Neural progenitor cell (in vitro differentiated cells): ENCODE measurements at regions not wholly inside any gene's neighbourhood (a gene's known extent, or its start where the extent isn't known, plus 50 kb on each side); places are given as distances from the start of the nearest gene placed in this dataset.
A peak's percentile ranks its signal among the peaks of the same experiment; 100 is the strongest.

Experiments
- DNase-seq: peaks from one replicate; pipeline ENCODE4 v3.0.0-alpha.2; 2016; ENCODE audit warnings: low spot score
- H2AFZ ChIP-seq: fragments of 200-600 bp; sonication (generic); replicated peaks from 2 replicates; pipeline ENCODE4 v1.6.1; 2016; ENCODE audit warnings: antibody characterized with exemption
- H3F3A ChIP-seq: fragments of 200-600 bp; sonication (generic); 2 replicates; pipeline ENCODE4 v1.6.1; 2016; ENCODE audit warnings: antibody characterized with exemption, low read depth
- H3K27ac ChIP-seq: fragments of 200-600 bp; sonication (generic); 2 replicates; pipeline ENCODE4 v1.5.1; 2016; ENCODE audit warnings: mild to moderate bottlenecking
- H3K27me3 ChIP-seq: fragments of 200-600 bp; sonication (generic); 2 replicates; pipeline ENCODE4 v1.6.1; 2016; ENCODE audit warnings: mild to moderate bottlenecking, moderate library complexity
- H3K36me3 ChIP-seq: fragments of 200-600 bp; sonication (generic); 2 replicates; pipeline ENCODE4 v1.5.1; 2016
- H3K4me1 ChIP-seq: fragments of 200-600 bp; sonication (generic); 2 replicates; pipeline ENCODE4 v1.6.1; 2016; ENCODE audit warnings: mixed run types
- H3K4me2 ChIP-seq: fragments of 200-600 bp; sonication (generic); 2 replicates; pipeline ENCODE4 v1.6.1; 2016
- H3K4me3 ChIP-seq: fragments of 200-600 bp; sonication (generic); 2 replicates; pipeline ENCODE4 v1.5.1; 2016
- H3K79me2 ChIP-seq: fragments of 200-600 bp; sonication (generic); 2 replicates; pipeline ENCODE4 v1.6.1; 2016; ENCODE audit warnings: low read depth
- H3K9ac ChIP-seq: fragments of 200-600 bp; sonication (generic); 2 replicates; pipeline ENCODE4 v1.6.1; 2016
- H3K9me3 ChIP-seq: fragments of 200-600 bp; sonication (generic); 2 replicates; pipeline ENCODE4 v1.5.1; 2016; ENCODE audit warnings: low read depth
- H4K20me1 ChIP-seq: fragments of 200-600 bp; sonication (generic); 2 replicates; pipeline ENCODE4 v1.6.1; 2016; ENCODE audit warnings: low read depth
- H3K27ac Mint-ChIP-seq: 3 replicates; pipeline ENCODE4 v1.8.0; 2021; ENCODE audit warnings: mixed read lengths
- H3K27me3 Mint-ChIP-seq: 2 replicates; pipeline ENCODE4 v1.8.0; 2022; ENCODE audit warnings: low read depth, mild to moderate bottlenecking, inconsistent platforms, moderate library complexity, mixed read lengths; ENCODE audit not compliant: insufficient read depth
- H3K36me3 Mint-ChIP-seq: 3 replicates; pipeline ENCODE4 v1.8.0; 2021; ENCODE audit warnings: mixed read lengths
- H3K4me1 Mint-ChIP-seq: 3 replicates; pipeline ENCODE4 v1.8.0; 2021; ENCODE audit warnings: mixed read lengths
- H3K4me3 Mint-ChIP-seq: 3 replicates; pipeline ENCODE4 v1.8.0; 2021; ENCODE audit warnings: mild to moderate bottlenecking, moderate library complexity, mixed read lengths
- H3K9me3 Mint-ChIP-seq: 3 replicates; pipeline ENCODE4 v1.8.0; 2020; ENCODE audit warnings: mixed read lengths
- EZH2 ChIP-seq: fragments of 200-600 bp; sonication (generic); IDR thresholded peaks from 2 replicates; pipeline ENCODE4 v1.6.1; 2017; ENCODE audit warnings: antibody characterized with exemption, mild to moderate bottlenecking, moderate library complexity
- EZH2phosphoT487 ChIP-seq: fragments of 200-600 bp; sonication (generic); IDR thresholded peaks from 2 replicates; pipeline ENCODE4 v1.6.1; 2017; ENCODE audit warnings: antibody characterized with exemption
- TF ChIP-seq, protein P1 (sequence below): fragments of 200-600 bp; sonication (generic); IDR thresholded peaks from 2 replicates; pipeline ENCODE4 v1.5.1; 2017; ENCODE audit warnings: antibody characterized with exemption, mild to moderate bottlenecking

DNA sequence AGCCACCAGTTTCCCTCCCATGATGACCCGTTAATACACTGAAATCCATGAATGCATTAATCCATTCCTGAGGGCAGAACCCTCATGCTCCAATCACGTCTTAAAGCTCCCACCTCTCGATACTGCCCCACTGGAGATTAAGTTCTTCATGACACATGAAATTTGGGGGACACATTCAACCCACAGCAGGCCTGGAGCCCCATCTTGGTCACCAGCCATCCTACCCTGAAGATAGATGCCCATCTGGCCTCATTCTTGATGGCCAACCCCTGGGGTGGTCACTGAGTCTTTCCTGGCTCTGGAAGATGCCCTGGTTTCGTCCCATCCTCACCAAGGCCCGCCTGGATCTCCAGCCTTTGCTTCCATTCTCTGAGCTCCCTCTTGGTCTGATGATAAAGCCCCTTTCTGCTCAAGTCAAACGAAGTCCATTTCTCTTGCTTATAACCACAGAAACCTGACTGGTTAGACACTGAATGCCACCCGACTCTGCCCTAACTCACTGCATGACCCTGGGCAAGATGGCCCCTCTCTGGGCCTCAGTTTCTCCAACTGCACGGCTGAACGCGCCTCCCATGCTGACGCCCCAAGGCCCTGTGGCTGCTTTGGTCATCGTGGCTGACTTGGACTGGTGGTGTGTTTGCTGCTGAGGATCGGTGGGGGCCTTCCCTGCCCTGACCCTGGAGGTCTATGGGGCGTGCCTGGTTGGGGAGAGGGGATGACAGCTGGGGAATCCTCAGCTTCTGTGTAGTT lies 138.4 kb upstream of the IER5L start:
- H3K4me1 ChIP-seq, result peaks cover 8% of the 10 kb centered on the region
- peak overlapping the region; percentile 62 for H3K4me3 Mint-ChIP-seq
- H3K9ac ChIP-seq, result no peak overlapping the region
- H3F3A ChIP-seq, result no peaks in the 10 kb centered on the region
- no peak overlapping the region for H2AFZ ChIP-seq
- no peak overlapping the region for H3K27ac ChIP-seq
- DNase-seq, result no peak
- peak overlapping the region; percentile 66 for H3K27ac Mint-ChIP-seq
- no peaks in the 10 kb centered on the region for H3K79me2 ChIP-seq
- peaks cover 51% of the 10 kb centered on the region for H3K4me1 Mint-ChIP-seq
- no peaks in the 10 kb centered on the region for H3K9me3 Mint-ChIP-seq
- no peaks in the 10 kb centered on the region for H3K36me3 ChIP-seq
- H3K27me3 ChIP-seq, result no peaks in the 10 kb centered on the region
- no peaks in the 10 kb centered on the region for H3K36me3 Mint-ChIP-seq
- no peaks in the 10 kb centered on the region for H4K20me1 ChIP-seq
- H3K4me3 ChIP-seq, result no peak overlapping the region
- H3K4me2 ChIP-seq, result no peak overlapping the region
- no peak for TF ChIP-seq EZH2
- no peak for TF ChIP-seq EZH2phosphoT487
- TF ChIP-seq, protein P1, sequence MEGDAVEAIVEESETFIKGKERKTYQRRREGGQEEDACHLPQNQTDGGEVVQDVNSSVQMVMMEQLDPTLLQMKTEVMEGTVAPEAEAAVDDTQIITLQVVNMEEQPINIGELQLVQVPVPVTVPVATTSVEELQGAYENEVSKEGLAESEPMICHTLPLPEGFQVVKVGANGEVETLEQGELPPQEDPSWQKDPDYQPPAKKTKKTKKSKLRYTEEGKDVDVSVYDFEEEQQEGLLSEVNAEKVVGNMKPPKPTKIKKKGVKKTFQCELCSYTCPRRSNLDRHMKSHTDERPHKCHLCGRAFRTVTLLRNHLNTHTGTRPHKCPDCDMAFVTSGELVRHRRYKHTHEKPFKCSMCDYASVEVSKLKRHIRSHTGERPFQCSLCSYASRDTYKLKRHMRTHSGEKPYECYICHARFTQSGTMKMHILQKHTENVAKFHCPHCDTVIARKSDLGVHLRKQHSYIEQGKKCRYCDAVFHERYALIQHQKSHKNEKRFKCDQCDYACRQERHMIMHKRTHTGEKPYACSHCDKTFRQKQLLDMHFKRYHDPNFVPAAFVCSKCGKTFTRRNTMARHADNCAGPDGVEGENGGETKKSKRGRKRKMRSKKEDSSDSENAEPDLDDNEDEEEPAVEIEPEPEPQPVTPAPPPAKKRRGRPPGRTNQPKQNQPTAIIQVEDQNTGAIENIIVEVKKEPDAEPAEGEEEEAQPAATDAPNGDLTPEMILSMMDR, result no peak
- peaks cover 19% of the 10 kb centered on the region for H3K27me3 Mint-ChIP-seq
- no peaks in the 10 kb centered on the region for H3K9me3 ChIP-seq

DNA sequence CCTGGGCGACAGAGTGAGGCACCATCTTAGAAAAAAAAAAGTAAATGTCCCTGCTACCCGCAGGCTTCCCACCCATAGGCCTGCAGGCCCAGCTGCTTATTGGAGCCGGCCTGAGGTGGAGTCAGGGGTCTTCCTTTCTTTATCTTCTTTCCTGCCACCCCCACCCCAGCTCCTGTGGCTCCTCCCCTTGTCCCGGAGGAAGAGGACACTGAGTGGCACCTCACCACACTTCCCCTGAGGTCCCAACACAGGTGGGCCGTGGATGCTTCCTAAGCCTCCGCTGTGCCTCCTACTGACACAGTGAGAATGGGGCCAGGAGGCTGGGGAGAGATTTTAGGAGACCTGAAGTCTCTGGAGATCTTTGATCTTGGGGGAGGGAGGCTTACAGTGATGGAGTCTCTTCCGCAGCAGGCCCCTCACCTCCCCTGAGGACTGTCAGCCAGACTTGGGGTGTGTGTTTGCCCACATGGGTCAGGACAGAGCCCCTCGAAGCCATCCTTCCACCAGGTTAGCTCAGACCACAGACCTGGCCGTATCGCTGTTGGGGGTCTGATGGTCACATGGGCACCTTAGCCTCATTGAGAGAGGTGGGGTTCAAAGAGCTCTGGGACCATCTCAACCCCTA lies 135.4 kb upstream of the IER5L start:
- Histone ChIP-seq H3K9ac (no peak overlapping the region), H2AFZ (no peak overlapping the region), H3K4me2 (no peak overlapping the region), H3K36me3 (no peaks in the 10 kb centered on the region), H3K27me3 (no peaks in the 10 kb centered on the region), H3K4me3 (no peak overlapping the region), H3K9me3 (no peaks in the 10 kb centered on the region), H3K4me1 (no peaks in the 10 kb centered on the region), H4K20me1 (no peaks in the 10 kb centered on the region), H3K79me2 (no peaks in the 10 kb centered on the region), H3F3A (no peaks in the 10 kb centered on the region), H3K27ac (no peak overlapping the region)
- no peak overlapping the region for H3K27ac Mint-ChIP-seq
- no peak for DNase-seq
- TF ChIP-seq EZH2phosphoT487 (no peak), EZH2 (no peak)
- TF ChIP-seq, protein P1, result no peak
- no peaks in the 10 kb centered on the region for H3K9me3 Mint-ChIP-seq
- no peak overlapping the region for H3K4me3 Mint-ChIP-seq
- H3K36me3 Mint-ChIP-seq, result no peaks in the 10 kb centered on the region
- peaks cover 15% of the 10 kb centered on the region for H3K27me3 Mint-ChIP-seq
- H3K4me1 Mint-ChIP-seq, result peaks cover 34% of the 10 kb centered on the region

DNA sequence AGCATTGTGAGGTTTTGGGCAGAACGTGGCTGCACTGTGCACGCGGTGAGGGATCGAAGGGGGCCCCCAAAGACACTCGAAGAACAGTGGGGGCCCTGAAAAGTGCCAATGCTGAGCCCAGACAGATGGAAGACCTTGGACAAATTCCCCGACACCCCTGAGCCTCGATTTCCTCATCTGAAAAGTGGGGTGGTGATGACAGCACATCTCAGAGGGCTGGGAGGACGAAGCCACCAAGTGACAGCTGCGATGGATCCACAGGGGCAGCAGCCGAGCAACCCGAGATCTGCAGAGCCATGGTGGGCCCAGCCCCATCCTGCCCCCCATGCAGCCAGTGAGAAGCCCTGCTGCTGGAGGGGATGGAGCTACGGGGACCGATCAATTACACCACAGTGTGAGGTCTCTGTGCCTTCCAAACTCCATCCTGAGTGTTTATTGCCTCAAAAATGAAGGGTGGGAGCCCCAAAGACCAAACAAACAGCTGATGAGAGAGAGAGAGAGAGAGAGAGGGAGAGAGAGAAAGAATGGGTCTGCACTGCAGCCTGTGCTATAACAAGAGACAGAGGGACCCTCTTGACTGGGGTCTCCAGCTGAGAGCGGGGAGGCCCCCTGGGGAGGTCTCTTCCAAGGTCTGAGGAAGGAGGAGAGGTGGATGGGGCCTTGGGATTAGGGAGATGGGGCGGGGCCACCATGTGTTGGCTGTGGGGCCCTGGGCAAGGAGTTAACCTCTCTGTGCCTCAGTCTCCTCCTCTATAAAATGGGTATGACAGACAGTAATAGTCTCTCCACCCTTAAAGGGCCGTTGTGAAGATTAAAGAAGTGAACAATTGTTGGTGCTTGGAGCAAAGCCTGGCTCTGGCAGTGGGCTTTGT lies 134.4 kb upstream of the IER5L start:
- Histone ChIP-seq H4K20me1 (no peaks in the 10 kb centered on the region), H3K9me3 (no peaks in the 10 kb centered on the region), H3K79me2 (no peaks in the 10 kb centered on the region), H3K27ac (no peak overlapping the region), H3K4me2 (no peak overlapping the region), H3K27me3 (no peaks in the 10 kb centered on the region), H3K4me3 (no peak overlapping the region), H3K4me1 (peaks cover 1% of the 10 kb centered on the region), H3F3A (no peaks in the 10 kb centered on the region), H2AFZ (no peak overlapping the region), H3K36me3 (no peaks in the 10 kb centered on the region), H3K9ac (no peak overlapping the region)
- Mint-ChIP-seq H3K9me3 (no peaks in the 10 kb centered on the region), H3K4me3 (no peak overlapping the region), H3K27me3 (peaks cover 18% of the 10 kb centered on the region), H3K4me1 (peaks cover 26% of the 10 kb centered on the region), H3K27ac (peak overlapping the region; percentile 53), H3K36me3 (no peaks in the 10 kb centered on the region)
- TF ChIP-seq EZH2phosphoT487 (no peak), EZH2 (no peak)
- TF ChIP-seq, protein P1, result no peak
- no peak for DNase-seq
